ENCODE measurements at regions not wholly inside any gene's neighbourhood (a gene's known extent, or its start where the extent isn't known, plus 50 kb on each side); places are given as distances from the start of the nearest gene placed in this dataset.

- Mint-ChIP-seq H3K4me3 (no peak overlapping the region), H3K9me3 (peaks cover 36% of the 10 kb centered on the region), H3K27me3 (ENCODE audit: insufficient read depth, low read depth) (peaks cover 6% of the 10 kb centered on the region), H3K36me3 (peaks cover 4% of the 10 kb centered on the region), H3K27ac (no peak overlapping the region), H3K4me1 (peaks cover 43% of the 10 kb centered on the region)
- no peaks in the 10 kb centered on the region for H4K20me1 ChIP-seq (ENCODE audit: low read depth)
- H3K4me2 ChIP-seq, result no peak overlapping the region
- H3K4me1 ChIP-seq, result peaks cover 15% of the 10 kb centered on the region
- TF ChIP-seq CTCF (IDR thresholded peaks at IDR 0.05) (no peak), EZH2phosphoT487 (IDR thresholded peaks at IDR 0.05) (no peak), EZH2 (IDR thresholded peaks at IDR 0.05) (no peak)
- peak overlapping the region; percentile 40 for H2AFZ ChIP-seq (replicated peaks)
- no peak for DNase-seq (ENCODE audit: low spot score)
- peaks cover 4% of the 10 kb centered on the region for H3F3A ChIP-seq (ENCODE audit: low read depth)
- H3K4me3 ChIP-seq, result no peak overlapping the region
- no peak overlapping the region for H3K9ac ChIP-seq
- H3K79me2 ChIP-seq (ENCODE audit: low read depth), result no peaks in the 10 kb centered on the region
- H3K9me3 ChIP-seq (ENCODE audit: low read depth), result no peaks in the 10 kb centered on the region
- no peak overlapping the region for H3K27ac ChIP-seq
- no peaks in the 10 kb centered on the region for H3K27me3 ChIP-seq
- H3K36me3 ChIP-seq, result no peaks in the 10 kb centered on the region
These were observed 297.7 kb upstream of the NRIP1 start for GRCh38 chr21:15362458-15362857.

GRCh38 chr21:15363921-15364320, 299.1 kb upstream of the NRIP1 start:
- Histone ChIP-seq H3K36me3 (no peaks in the 10 kb centered on the region), H3K27me3 (no peaks in the 10 kb centered on the region), H3F3A (ENCODE audit: low read depth) (peaks cover 4% of the 10 kb centered on the region), H3K9ac (no peak overlapping the region), H3K27ac (no peak overlapping the region), H3K9me3 (ENCODE audit: low read depth) (no peaks in the 10 kb centered on the region), H3K4me3 (no peak overlapping the region), H3K79me2 (ENCODE audit: low read depth) (no peaks in the 10 kb centered on the region), H3K4me1 (peaks cover 18% of the 10 kb centered on the region), H3K4me2 (no peak overlapping the region), H2AFZ (replicated peaks) (no peak overlapping the region), H4K20me1 (ENCODE audit: low read depth) (no peaks in the 10 kb centered on the region)
- Mint-ChIP-seq H3K27me3 (ENCODE audit: insufficient read depth, low read depth) (peaks cover 6% of the 10 kb centered on the region), H3K27ac (no peak overlapping the region), H3K4me3 (no peak overlapping the region), H3K9me3 (peaks cover 36% of the 10 kb centered on the region), H3K4me1 (peaks cover 38% of the 10 kb centered on the region), H3K36me3 (peaks cover 6% of the 10 kb centered on the region)
- TF ChIP-seq EZH2 (IDR thresholded peaks at IDR 0.05) (no peak), EZH2phosphoT487 (IDR thresholded peaks at IDR 0.05) (no peak), CTCF (IDR thresholded peaks at IDR 0.05) (no peak)
- no peak for DNase-seq (ENCODE audit: low spot score)

- Mint-ChIP-seq H3K36me3 (peaks cover 6% of the 10 kb centered on the region), H3K27me3 (ENCODE audit: insufficient read depth, low read depth) (peaks cover 6% of the 10 kb centered on the region), H3K27ac (no peak overlapping the region), H3K4me1 (peaks cover 28% of the 10 kb centered on the region), H3K4me3 (no peak overlapping the region), H3K9me3 (peaks cover 31% of the 10 kb centered on the region)
- H2AFZ ChIP-seq (replicated peaks), result no peak overlapping the region
- no peaks in the 10 kb centered on the region for H4K20me1 ChIP-seq (ENCODE audit: low read depth)
- peaks cover 4% of the 10 kb centered on the region for H3F3A ChIP-seq (ENCODE audit: low read depth)
- no peak for DNase-seq (ENCODE audit: low spot score)
- peaks cover 18% of the 10 kb centered on the region for H3K4me1 ChIP-seq
- no peaks in the 10 kb centered on the region for H3K27me3 ChIP-seq
- no peak overlapping the region for H3K4me2 ChIP-seq
- no peaks in the 10 kb centered on the region for H3K9me3 ChIP-seq (ENCODE audit: low read depth)
- H3K36me3 ChIP-seq, result no peaks in the 10 kb centered on the region
- TF ChIP-seq CTCF (IDR thresholded peaks at IDR 0.05) (no peak), EZH2 (IDR thresholded peaks at IDR 0.05) (no peak), EZH2phosphoT487 (IDR thresholded peaks at IDR 0.05) (no peak)
- H3K9ac ChIP-seq, result no peak overlapping the region
- H3K79me2 ChIP-seq (ENCODE audit: low read depth), result no peaks in the 10 kb centered on the region
- H3K4me3 ChIP-seq, result no peak overlapping the region
- H3K27ac ChIP-seq, result no peak overlapping the region
These were observed 301.1 kb upstream of the NRIP1 start for GRCh38 chr21:15365751-15366392.

Data from neural progenitor cell (in vitro differentiated cells).